MG63 (cell line): ENCODE measurements at regions not wholly inside any gene's neighbourhood (a gene's known extent, or its start where the extent isn't known, plus 50 kb on each side); places are given as distances from the start of the nearest gene placed in this dataset.

ENCODE experiments used
- DNase-seq: peaks from one replicate; pipeline ENCODE4 v3.0.0-alpha.2; 2020
- H3K27me3 ChIP-seq: fragments of 250-450 bp; sonication (Bioruptor Pico); 2 replicates; pipeline ENCODE4 v1.5.1; 2020; ENCODE audit warnings: mild to moderate bottlenecking, moderate library complexity
- H3K36me3 ChIP-seq: fragments of 250-450 bp; sonication (Bioruptor Pico); 2 replicates; pipeline ENCODE4 v1.5.1; 2020; ENCODE audit warnings: mild to moderate bottlenecking, moderate library complexity
- H3K4me3 ChIP-seq: fragments of 250-450 bp; sonication (Bioruptor Pico); 2 replicates; pipeline ENCODE4 v1.5.1; 2020; ENCODE audit warnings: mild to moderate bottlenecking, moderate library complexity
- H3K9me3 ChIP-seq: fragments of 250-450 bp; sonication (Bioruptor Pico); 2 replicates; pipeline ENCODE4 v1.5.1; 2020; ENCODE audit warnings: mild to moderate bottlenecking, moderate library complexity

DNA sequence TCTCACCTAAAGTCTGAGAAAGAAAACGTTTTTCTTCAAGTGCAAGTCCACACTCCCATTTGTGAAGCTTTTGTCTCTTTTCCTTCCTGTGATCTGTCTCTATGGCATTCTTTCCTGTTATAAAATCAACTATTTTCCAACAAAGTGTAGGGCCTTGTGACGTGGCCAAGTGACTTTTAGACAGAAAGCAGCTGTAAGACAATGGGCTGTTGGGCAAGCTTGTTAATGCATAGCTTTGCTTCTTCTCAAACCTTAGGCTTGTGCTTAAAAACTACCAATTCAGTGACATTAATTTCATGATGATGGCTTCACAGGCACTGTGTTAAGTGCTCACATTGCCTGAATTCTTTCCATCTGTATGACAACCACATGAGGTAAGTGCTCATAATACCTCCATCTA lies 83.5 kb downstream of the VCY1B start:
- H3K36me3 ChIP-seq: no peaks in the 10 kb centered on the region
- H3K27me3 ChIP-seq: no peaks in the 10 kb centered on the region
- no peaks in the 10 kb centered on the region for H3K9me3 ChIP-seq
- DNase-seq: no peak
- no peak overlapping the region for H3K4me3 ChIP-seq

DNA sequence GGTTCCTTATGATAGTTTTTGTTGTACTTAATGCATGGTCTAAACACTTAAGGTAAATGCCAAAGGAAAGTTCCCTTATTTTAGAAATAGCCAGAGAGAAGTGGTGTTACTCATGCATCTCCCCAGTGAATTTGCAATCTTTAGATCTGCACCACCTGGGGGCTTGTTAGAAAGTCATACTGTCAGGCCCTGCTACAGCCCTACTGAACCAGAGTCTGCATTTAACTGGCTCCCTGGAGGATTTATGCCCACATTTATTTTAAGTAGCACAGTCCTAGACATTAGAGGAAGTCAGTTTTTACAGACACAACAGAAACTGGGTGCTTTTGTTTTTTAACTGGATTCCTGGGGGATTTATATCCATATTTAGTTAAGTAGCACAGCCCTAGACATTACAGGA lies 89.6 kb downstream of the VCY1B start:
- no peak for DNase-seq

GRCh38 chrY:14182776-14183175 lies 126.7 kb downstream of the VCY1B start:
- Histone ChIP-seq H3K9me3 (no peaks in the 10 kb centered on the region), H3K27me3 (no peaks in the 10 kb centered on the region), H3K4me3 (no peak overlapping the region), H3K36me3 (no peaks in the 10 kb centered on the region)
- DNase-seq: no peak

More for the DNA sequence above, 89.6 kb downstream of the VCY1B start:
- no peaks in the 10 kb centered on the region for H3K9me3 ChIP-seq
- H3K4me3 ChIP-seq: no peak overlapping the region
- no peaks in the 10 kb centered on the region for H3K36me3 ChIP-seq
- no peaks in the 10 kb centered on the region for H3K27me3 ChIP-seq

- Histone ChIP-seq H3K9me3 (no peaks in the 10 kb centered on the region), H3K4me3 (no peak overlapping the region), H3K36me3 (no peaks in the 10 kb centered on the region), H3K27me3 (no peaks in the 10 kb centered on the region)
- DNase-seq: no peak
Observed at GRCh38 chrY:14222014-14222413, 166.0 kb downstream of the VCY1B start.

DNA sequence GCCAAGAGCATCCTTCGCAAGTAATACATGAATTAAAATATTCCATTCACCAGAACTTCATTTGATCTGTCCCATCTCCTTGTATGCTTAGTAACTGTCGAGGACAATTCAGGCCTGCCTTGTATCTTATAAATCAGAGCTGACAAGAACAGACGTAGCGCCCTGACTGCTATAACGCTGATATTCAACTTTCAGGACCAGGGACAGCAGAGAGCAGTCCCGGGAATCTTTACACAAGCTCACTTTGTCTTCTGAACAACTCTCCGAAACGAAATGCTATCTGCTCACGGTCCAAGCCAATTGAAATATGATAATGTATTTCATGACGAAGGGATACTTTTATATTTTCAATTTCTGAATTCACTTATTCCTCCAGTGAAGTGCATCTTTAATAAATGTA lies 175.7 kb downstream of the VCY1B start:
- H3K4me3 ChIP-seq: no peak overlapping the region
- H3K27me3 ChIP-seq: no peaks in the 10 kb centered on the region
- no peak for DNase-seq
- no peaks in the 10 kb centered on the region for H3K36me3 ChIP-seq
- H3K9me3 ChIP-seq: no peaks in the 10 kb centered on the region

GRCh38 chrY:14235070-14235469 lies 179.0 kb downstream of the VCY1B start:
- H3K36me3 ChIP-seq: no peaks in the 10 kb centered on the region
- no peaks in the 10 kb centered on the region for H3K9me3 ChIP-seq
- no peaks in the 10 kb centered on the region for H3K27me3 ChIP-seq
- no peak overlapping the region for H3K4me3 ChIP-seq
- DNase-seq: no peak

- no peak for DNase-seq
- H3K27me3 ChIP-seq: no peaks in the 10 kb centered on the region
- H3K36me3 ChIP-seq: no peaks in the 10 kb centered on the region
- H3K4me3 ChIP-seq: no peak overlapping the region
- H3K9me3 ChIP-seq: no peaks in the 10 kb centered on the region
Observed at GRCh38 chrY:14238277-14238676, 182.2 kb downstream of the VCY1B start.

DNA sequence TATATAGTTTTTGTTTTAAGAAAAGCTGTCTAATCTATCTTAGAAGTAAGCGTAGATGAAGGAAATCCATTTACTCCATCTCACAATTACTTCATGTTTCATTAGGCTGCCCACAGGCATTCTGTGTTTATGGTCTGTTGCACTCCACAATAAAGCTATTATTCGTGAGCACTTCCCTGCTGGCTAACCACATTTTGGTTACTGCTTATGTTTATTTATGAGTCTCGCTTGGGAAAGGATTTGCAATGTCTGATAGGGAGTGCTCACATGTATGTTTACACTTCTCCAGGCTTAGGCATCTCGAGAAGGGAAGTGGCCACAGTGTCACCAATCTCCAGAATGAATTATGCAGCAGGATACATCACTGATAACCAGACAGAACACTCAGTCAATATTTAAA lies 190.9 kb downstream of the VCY1B start:
- DNase-seq: no peak
- H3K27me3 ChIP-seq: no peaks in the 10 kb centered on the region
- no peaks in the 10 kb centered on the region for H3K9me3 ChIP-seq
- H3K4me3 ChIP-seq: no peak overlapping the region
- H3K36me3 ChIP-seq: no peaks in the 10 kb centered on the region

DNA sequence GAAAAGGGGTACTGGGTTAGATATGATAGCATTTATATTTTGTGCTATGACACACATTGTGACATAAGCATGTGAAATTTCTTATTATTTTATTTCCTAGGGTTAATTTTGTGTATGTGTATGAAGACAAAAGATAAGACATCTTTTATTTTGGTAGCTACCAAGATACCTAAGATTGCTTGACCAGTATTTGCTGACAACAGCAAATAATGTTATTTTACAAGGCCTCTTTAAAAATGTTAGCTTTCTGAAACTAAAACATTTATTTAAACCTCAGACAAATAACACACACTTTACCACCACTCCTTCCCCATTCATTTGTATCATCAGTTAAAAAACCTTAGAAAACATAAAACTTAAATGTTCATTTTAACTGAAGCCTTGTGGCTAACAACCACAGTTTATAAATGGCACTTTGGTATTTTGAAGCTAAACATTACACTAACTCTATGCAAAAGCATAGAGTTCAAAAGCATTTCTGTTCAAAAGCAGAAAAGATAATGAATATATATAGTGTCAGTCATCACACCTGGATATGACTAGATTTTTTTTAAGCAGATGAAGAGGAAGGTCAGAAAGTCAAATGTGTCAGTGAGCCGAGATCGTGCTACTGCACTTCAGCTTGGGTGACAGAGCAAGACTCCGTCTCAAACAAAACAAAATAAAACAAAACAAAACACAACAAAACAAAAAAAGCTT lies 193.0 kb downstream of the VCY1B start:
- H3K27me3 ChIP-seq: no peaks in the 10 kb centered on the region
- DNase-seq: no peak
- H3K9me3 ChIP-seq: no peaks in the 10 kb centered on the region
- no peaks in the 10 kb centered on the region for H3K36me3 ChIP-seq
- no peak overlapping the region for H3K4me3 ChIP-seq

DNA sequence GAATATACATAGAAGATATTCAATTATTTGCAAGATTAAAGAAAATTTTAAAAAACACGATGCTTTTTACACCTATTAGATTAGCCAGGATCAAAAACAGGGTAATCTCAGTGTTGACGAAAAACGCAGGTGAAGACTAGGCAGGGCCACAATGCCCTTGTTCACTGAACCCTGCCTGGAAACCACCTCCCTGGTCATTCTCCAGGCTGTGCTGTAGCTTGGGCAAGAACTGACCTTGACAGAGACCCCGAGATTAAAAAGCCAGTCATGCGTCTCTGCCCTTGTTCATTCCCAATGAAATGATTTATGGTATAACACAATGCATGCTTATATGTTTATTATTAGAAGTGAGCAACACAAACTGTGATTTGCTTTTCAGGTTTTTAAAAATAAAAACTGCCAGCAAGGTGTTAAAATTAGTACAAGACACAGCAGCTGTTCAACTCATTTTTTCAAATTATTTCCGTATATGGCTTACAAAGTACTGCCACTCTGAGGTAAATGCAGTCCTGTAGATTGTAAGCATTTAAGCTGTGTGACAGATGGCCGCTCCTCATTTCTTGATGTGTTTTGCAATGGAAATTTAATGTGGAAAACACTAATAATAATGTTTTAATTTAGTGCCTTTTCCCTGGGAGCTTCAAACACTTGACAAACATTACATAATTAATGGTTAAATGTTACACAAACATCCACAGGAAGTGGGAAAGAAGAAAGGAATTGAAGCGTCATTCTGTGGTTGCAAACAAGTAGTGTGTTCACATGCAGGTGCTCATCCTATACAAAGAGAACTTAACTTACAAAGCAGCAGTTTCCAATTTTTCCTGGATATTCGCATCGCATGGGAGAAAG lies 200.2 kb downstream of the VCY1B start:
- H3K9me3 ChIP-seq: no peaks in the 10 kb centered on the region
- H3K4me3 ChIP-seq: no peak overlapping the region
- DNase-seq: no peak
- H3K36me3 ChIP-seq: no peaks in the 10 kb centered on the region
- no peaks in the 10 kb centered on the region for H3K27me3 ChIP-seq

DNA sequence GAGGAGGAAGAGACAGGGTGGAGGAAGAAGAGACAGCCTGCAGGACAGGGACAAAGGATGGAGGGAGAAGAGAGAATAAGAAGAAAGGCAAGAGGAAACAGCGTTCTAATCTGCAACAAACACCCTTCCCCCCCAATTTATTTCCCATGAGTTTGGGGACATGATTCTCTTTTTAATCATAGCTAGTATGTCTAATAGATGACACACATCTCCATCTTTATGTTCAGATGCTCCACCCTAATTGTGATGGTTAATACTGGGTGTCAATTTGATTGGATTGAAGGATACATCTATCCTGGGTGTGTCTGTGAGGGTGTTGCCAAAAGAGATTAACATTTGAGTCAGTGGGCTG lies 200.8 kb downstream of the VCY1B start:
- Histone ChIP-seq H3K4me3 (no peak overlapping the region), H3K27me3 (no peaks in the 10 kb centered on the region), H3K9me3 (no peaks in the 10 kb centered on the region), H3K36me3 (no peaks in the 10 kb centered on the region)
- DNase-seq: no peak

DNA sequence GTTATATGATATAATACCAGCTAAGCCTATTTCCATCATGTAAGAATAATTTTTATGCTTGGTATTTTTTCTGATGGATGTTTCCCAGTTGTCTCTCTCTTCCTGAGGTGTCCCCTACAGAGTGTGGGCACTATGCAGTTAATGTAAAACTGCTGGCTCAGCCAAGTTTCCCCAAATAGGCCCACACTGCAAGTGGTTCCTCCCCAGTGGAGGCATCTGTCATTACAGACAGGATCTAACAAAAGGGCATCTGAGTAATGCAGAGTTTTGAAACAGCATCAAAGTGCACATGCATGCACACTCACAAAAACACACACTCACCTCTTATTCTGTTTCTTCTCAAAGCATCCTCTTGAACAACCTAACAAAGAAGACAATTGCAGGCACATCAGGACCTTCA lies 221.0 kb downstream of the VCY1B start:
- Histone ChIP-seq H3K4me3 (no peak overlapping the region), H3K36me3 (no peaks in the 10 kb centered on the region), H3K27me3 (no peaks in the 10 kb centered on the region), H3K9me3 (no peaks in the 10 kb centered on the region)
- DNase-seq: no peak

- DNase-seq: no peak
- Histone ChIP-seq H3K27me3 (no peaks in the 10 kb centered on the region), H3K9me3 (no peaks in the 10 kb centered on the region), H3K36me3 (no peaks in the 10 kb centered on the region), H3K4me3 (no peak overlapping the region)
Observed at GRCh38 chrY:14290656-14291375, 233.5 kb upstream of the NLGN4Y start.

- no peaks in the 10 kb centered on the region for H3K27me3 ChIP-seq
- no peaks in the 10 kb centered on the region for H3K36me3 ChIP-seq
- no peak for DNase-seq
- no peak overlapping the region for H3K4me3 ChIP-seq
- no peaks in the 10 kb centered on the region for H3K9me3 ChIP-seq
Observed at GRCh38 chrY:14292382-14292781, 231.9 kb upstream of the NLGN4Y start.

DNA sequence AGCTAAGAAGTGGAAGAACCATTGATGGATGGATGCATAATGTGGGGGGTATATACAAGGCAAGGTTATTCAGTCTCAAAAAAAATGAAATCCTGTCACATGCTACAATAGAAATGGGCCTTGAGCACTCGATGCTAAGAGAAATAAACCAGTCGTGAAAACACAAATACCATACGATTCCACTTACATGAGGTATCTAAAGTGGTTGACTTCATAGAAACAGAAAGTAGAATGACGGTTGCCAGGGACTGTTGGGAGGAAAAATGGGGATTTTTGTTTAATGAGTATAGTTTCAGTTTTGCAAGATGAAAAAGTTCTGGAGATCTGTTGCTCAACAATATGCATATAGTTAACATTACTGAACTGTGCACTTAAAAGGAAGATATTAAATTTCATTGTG lies 223.6 kb upstream of the NLGN4Y start:
- Histone ChIP-seq H3K4me3 (no peak overlapping the region), H3K27me3 (no peaks in the 10 kb centered on the region), H3K9me3 (no peaks in the 10 kb centered on the region), H3K36me3 (no peaks in the 10 kb centered on the region)
- no peak for DNase-seq

DNA sequence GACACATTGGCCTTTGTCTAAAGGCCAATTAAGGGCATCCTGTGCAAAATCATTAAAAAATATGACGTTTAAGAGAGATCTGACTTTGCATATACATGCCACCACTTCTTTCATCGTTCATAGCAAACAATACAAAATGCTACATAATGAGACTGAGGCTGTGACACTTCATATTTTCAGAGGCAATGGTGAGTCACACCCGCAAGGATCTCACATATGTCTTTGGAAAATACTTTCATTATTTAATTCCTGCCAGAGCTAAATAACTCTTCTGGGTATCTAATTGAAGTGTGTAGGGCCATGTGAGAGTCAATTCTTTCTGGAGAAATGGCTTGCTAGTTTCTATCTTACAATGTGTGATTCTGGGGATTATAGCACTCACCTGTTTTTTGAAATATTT lies 222.8 kb upstream of the NLGN4Y start:
- Histone ChIP-seq H3K27me3 (no peaks in the 10 kb centered on the region), H3K36me3 (no peaks in the 10 kb centered on the region), H3K9me3 (no peaks in the 10 kb centered on the region), H3K4me3 (no peak overlapping the region)
- no peak for DNase-seq

DNA sequence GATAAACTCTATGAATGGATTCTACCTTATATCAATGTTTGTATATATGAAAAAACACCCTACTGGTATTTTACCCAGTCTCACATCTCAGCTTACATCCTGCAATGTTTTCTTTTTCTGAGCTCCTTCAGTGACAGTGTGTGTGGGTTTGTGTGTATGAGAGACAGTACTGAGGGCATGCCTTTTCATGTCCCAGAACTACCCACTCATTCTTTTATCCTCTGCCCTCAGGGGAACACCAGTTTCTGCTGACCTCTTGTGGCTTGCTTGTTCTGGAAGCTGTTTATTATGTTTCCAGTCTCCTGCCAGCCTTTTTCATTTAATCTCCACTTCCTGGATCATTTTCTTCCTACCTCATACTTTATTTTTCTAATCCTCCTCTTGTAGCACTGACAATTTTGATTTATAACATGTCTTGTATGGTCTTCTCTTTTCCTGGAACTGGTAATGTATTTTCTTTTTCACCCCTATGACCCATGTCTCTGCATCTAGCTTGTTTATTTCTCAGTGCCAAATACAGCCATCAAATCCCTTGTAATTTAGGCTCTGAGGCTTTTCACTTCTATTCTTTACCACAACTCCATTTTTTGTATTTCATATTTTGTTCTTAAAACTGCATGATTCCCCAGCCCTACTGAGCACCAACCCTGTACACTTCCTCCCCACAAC lies 195.5 kb upstream of the NLGN4Y start:
- Histone ChIP-seq H3K27me3 (no peaks in the 10 kb centered on the region), H3K9me3 (no peaks in the 10 kb centered on the region), H3K36me3 (no peaks in the 10 kb centered on the region), H3K4me3 (no peak overlapping the region)
- peak; percentile 9 for DNase-seq
